Erythroblast (primary cell): ENCODE measurements at regions not wholly inside any gene's neighbourhood (a gene's known extent, or its start where the extent isn't known, plus 50 kb on each side); places are given as distances from the start of the nearest gene placed in this dataset.

Experiments used
- GATA1 ChIP-seq: IDR thresholded peaks from 2 replicates; pipeline ENCODE4 v1.6.1; 2011; ENCODE audit warnings: low read depth, mild to moderate bottlenecking, control low read depth, low read length, moderate library complexity
- POLR2A ChIP-seq: IDR thresholded peaks from 2 replicates; pipeline ENCODE4 v1.6.1; 2011; ENCODE audit warnings: mild to moderate bottlenecking, low read length

- TF ChIP-seq POLR2A (no peak), GATA1 (no peak)
Observed at GRCh38 chr3:124246376-124246775, 254.5 kb upstream of the ROPN1 start.
